NCI-H1930 (cell line): ENCODE measurements at regions not wholly inside any gene's neighbourhood (a gene's known extent, or its start where the extent isn't known, plus 50 kb on each side); places are given as distances from the start of the nearest gene placed in this dataset.

ENCODE experiments used
- DNase-seq, 2 experiments: peaks; one replicate each; lab custom pipeline; 2025; lab: John Stamatoyannopoulos, UW

DNA sequence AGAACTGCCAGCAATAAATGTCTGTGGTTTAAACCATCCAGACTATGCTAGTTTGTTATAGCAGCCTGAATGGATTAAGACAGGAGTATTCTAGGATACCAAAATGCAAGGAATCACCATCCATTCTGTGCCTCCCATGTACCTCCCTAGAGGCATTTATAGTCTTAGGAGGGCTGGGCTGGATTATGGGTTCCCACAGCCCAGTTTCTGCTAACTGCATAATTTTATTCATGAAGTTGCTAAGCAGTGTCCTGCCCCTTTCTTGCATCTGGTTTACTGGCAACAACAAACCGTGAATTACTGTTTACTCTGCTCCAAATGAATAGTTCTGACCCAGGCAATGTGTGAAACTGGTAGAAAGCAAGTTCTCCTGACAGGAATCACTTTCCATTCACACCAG is 67.1 kb upstream of the PRKX start:
- DNase-seq: no peak

DNA sequence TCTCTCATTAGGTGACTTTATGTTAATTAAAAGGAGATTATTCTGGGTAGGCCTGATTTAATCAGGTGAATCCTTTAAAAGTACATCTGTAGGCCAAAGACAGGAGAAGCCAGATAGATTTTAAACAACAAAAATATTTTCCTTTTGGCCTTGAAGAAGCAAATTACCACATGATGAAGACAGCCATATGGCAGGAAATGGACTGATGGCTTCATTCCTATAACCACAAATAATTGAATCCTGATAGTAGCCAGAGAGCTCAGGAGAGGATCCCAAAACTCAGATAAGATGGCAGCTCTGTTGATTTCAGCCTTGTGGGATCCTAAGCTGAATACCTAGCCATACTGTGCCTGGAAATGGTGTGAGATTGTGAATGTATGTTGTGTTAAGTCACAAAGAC is 66.1 kb upstream of the PRKX start:
- DNase-seq: no peak

DNA sequence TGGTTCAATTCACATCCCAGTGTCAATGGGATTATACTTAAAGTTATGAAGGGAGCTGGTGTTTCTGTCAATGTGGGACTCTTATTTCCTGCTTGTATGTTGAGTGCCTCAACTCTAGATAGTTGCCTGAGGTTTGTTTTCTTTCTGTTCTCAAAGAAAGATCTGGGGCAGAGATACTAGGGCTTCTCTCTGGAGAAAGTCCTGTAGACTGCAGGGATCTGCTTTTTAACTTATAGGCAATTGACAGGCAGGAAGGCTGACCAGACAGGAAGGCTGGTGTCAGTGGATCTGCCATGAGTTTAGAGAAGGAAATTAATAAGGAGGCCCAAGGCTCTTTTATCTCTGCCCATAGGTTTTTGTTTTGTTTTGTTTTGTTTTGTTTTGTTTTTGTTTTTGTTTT is 64.0 kb upstream of the PRKX start:
- DNase-seq: no peak

DNA sequence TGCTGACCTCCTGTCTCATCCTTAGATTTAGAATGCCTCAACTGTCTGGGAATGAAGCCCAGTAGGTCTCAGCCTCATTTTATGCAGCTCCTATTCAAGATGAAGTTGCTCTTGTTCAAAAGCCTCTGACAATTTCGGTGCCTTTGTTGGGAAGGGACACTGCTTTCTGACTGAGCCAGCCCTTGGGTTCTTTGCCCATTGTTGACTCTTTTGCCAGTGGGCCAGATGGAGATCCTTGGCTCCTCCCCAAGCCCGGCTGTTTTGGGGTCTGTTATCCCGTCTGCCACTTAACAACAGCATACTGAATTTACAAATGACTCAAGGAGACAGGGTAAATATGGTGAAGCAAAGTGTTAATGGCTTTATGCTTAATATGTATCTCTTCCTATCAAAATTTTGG is 58.3 kb upstream of the PRKX start:
- DNase-seq: no peak

DNA sequence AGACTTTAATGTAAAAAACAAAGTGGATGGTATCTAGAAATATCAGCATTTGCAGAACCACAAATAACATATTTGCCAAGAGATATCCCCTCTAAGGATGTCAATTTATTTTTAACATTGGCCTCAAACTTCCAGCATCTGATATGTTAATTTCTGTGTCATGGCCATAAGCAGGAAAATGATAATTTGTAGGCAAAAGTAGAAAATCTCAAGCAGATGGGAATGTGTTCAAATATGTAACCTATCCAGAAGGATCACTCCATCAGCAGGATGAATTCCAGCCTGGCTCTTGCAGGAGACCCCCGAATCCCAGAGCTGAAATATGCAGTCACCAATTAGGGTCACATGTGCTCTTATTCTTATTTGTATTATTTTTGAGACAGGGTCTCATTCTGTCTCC is 55.4 kb upstream of the PRKX start:
- DNase-seq: no peak
